ENCODE measurements at regions not wholly inside any gene's neighbourhood (a gene's known extent, or its start where the extent isn't known, plus 50 kb on each side); places are given as distances from the start of the nearest gene placed in this dataset.

DNA sequence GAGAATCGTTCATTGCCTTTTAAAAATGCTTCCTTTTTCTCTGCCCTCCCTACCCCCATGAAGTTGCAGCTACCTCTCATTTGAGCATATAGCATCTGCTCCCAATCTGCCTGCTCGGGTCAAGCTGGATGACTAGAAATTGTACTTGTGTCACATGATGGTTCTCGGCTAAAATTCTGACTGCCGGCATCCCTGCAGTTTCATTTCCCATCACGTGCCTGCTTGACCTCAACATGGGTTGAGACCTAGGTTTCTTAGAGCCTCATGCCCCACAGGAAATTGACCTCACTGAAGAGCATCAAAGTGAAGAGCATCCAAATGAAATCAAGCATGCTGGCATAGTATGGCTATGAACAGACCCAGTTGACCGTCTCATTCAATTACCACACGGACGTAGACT is 581.6 kb upstream of the PSMD7 start:
- no peaks in the 10 kb centered on the region for H3K36me3 ChIP-seq (ENCODE audit: control insufficient read depth in 1 of 2, insufficient read depth in 2 of 2, low read length in 2 of 2)
- H3K27me3 ChIP-seq (ENCODE audit: insufficient read depth, low read length): no peaks in the 10 kb centered on the region
- no peak overlapping the region for H3K4me3 ChIP-seq (ENCODE audit: low read depth, low read length)
- no peak overlapping the region for H2BK5ac ChIP-seq (ENCODE audit: low read depth, low read length, poor library complexity)
- H3K23ac ChIP-seq (ENCODE audit: low read length): no peak overlapping the region
- no CpG with 5 or more reads among the region's 8 CpGs for WGBS (ENCODE audit: extremely low coverage, insufficient coverage, insufficient read length)
- no peaks in the 10 kb centered on the region for H3K4me1 ChIP-seq (ENCODE audit: control insufficient read depth in 1 of 2, insufficient read depth in 2 of 2, low read length in 2 of 2)
- no peaks in the 10 kb centered on the region for H3K79me2 ChIP-seq (ENCODE audit: control insufficient read depth, insufficient read depth, low read length, poor library complexity)
- no peak overlapping the region for H3K14ac ChIP-seq (ENCODE audit: low read length)
- H2BK120ac ChIP-seq (ENCODE audit: insufficient read depth, low read length, poor library complexity): no peak overlapping the region
- H2BK12ac ChIP-seq (ENCODE audit: low read length): no peak overlapping the region
- no peaks in the 10 kb centered on the region for H3K9me3 ChIP-seq (ENCODE audit: insufficient read depth, low read depth, low read length)
- no peak for DNase-seq
- H3K9ac ChIP-seq (ENCODE audit: low read length): no peak overlapping the region
- H3K18ac ChIP-seq (ENCODE audit: low read length): no peak overlapping the region
- H3K79me1 ChIP-seq (ENCODE audit: low read length): no peaks in the 10 kb centered on the region
- no peak overlapping the region for H3K27ac ChIP-seq (ENCODE audit: low read depth, low read length)
- H4K8ac ChIP-seq (ENCODE audit: low read depth, low read length): no peak overlapping the region
- H2AFZ ChIP-seq (ENCODE audit: insufficient read depth, low read length, poor library complexity): no peak overlapping the region
- H4K91ac ChIP-seq (ENCODE audit: low read depth, low read length): no peak overlapping the region
- no peak overlapping the region for H4K12ac ChIP-seq (ENCODE audit: low read depth, low read length)
- no peak overlapping the region for H3K4ac ChIP-seq (ENCODE audit: low read depth, low read length)
- no peak overlapping the region for H3K4me2 ChIP-seq (ENCODE audit: low read length)
- no peak overlapping the region for H2AK5ac ChIP-seq (ENCODE audit: low read length)

DNA sequence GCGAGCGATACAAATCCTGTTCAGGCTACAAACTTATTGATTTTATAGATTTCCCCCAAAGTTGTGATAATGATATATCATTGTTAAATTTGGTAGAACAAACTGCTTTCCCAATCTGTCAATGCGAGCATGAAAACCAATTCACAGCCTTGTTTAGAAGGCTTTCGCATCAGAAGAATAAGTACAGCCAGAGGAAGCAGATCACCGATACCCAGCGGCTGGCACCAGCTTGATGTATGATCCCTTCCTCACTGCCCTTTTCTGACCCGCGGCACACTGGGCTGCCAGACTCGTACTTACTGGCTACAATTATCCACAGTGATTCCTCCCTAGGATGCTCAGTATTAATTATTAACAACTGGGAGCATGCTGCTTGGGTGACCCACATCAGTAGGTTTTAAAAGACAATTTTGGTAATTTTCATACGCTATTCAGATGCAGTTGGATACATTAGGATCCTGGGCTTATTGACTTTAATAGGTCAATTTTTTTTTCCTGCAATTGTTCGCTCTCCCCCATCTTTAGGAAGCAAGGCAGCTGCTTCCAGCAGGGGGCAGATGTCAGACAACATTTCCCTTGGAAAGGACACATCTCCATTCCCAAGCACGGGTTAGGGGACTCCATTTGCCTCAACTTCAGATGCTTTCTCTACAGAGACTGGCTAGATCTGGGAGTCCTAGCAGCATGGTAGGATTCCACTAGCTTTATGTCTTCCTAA is 582.7 kb upstream of the PSMD7 start:
- H3K27ac ChIP-seq (ENCODE audit: low read depth, low read length): no peak overlapping the region
- H3K4ac ChIP-seq (ENCODE audit: low read depth, low read length): no peak overlapping the region
- H4K91ac ChIP-seq (ENCODE audit: low read depth, low read length): no peak overlapping the region
- H4K12ac ChIP-seq (ENCODE audit: low read depth, low read length): no peak overlapping the region
- no peak overlapping the region for H3K4me3 ChIP-seq (ENCODE audit: low read depth, low read length)
- H3K4me2 ChIP-seq (ENCODE audit: low read length): no peak overlapping the region
- no peak overlapping the region for H2BK12ac ChIP-seq (ENCODE audit: low read length)
- no peaks in the 10 kb centered on the region for H3K9me3 ChIP-seq (ENCODE audit: insufficient read depth, low read depth, low read length)
- H2BK120ac ChIP-seq (ENCODE audit: insufficient read depth, low read length, poor library complexity): no peak overlapping the region
- no peaks in the 10 kb centered on the region for H3K79me2 ChIP-seq (ENCODE audit: control insufficient read depth, insufficient read depth, low read length, poor library complexity)
- no peak overlapping the region for H3K23ac ChIP-seq (ENCODE audit: low read length)
- no peak overlapping the region for H4K8ac ChIP-seq (ENCODE audit: low read depth, low read length)
- no peaks in the 10 kb centered on the region for H3K4me1 ChIP-seq (ENCODE audit: control insufficient read depth in 1 of 2, insufficient read depth in 2 of 2, low read length in 2 of 2)
- H3K18ac ChIP-seq (ENCODE audit: low read length): no peak overlapping the region
- no peak overlapping the region for H3K9ac ChIP-seq (ENCODE audit: low read length)
- no peak overlapping the region for H3K14ac ChIP-seq (ENCODE audit: low read length)
- no peaks in the 10 kb centered on the region for H3K79me1 ChIP-seq (ENCODE audit: low read length)
- H3K36me3 ChIP-seq (ENCODE audit: control insufficient read depth in 1 of 2, insufficient read depth in 2 of 2, low read length in 2 of 2): no peaks in the 10 kb centered on the region
- peak; percentile 15 to 60 for DNase-seq
- no peak overlapping the region for H2AK5ac ChIP-seq (ENCODE audit: low read length)
- H2AFZ ChIP-seq (ENCODE audit: insufficient read depth, low read length, poor library complexity): no peak overlapping the region
- H2BK5ac ChIP-seq (ENCODE audit: low read depth, low read length, poor library complexity): no peak overlapping the region
- WGBS (ENCODE audit: extremely low coverage, insufficient coverage, insufficient read length): no CpG with 5 or more reads among the region's 12 CpGs
- H3K27me3 ChIP-seq (ENCODE audit: insufficient read depth, low read length): no peaks in the 10 kb centered on the region

DNA sequence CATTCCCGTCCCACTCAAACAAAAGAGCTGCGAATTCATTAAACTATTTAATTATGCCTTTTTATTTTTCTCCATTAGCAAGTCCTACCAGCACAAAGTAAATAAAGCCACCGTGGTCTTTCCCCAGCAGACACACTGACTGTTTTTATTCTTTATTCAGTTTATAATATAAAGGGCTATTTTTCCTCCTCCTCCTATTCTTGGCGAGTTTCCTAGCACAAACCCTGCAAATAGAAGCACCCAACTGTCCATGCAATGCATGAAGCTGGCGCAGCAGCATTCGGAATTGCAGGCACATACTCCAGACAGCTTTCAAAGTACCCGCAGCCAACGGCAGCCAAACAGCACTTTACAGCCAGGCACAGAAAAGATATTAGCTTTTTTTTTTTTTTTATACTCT is 583.4 kb upstream of the PSMD7 start:
- Histone ChIP-seq H4K12ac (ENCODE audit: low read depth, low read length) (no peak overlapping the region), H3K18ac (ENCODE audit: low read length) (no peak overlapping the region), H3K36me3 (ENCODE audit: control insufficient read depth in 1 of 2, insufficient read depth in 2 of 2, low read length in 2 of 2) (no peaks in the 10 kb centered on the region), H3K9ac (ENCODE audit: low read length) (no peak overlapping the region), H3K4me2 (ENCODE audit: low read length) (no peak overlapping the region), H3K79me1 (ENCODE audit: low read length) (no peaks in the 10 kb centered on the region), H3K4me1 (ENCODE audit: control insufficient read depth in 1 of 2, insufficient read depth in 2 of 2, low read length in 2 of 2) (no peaks in the 10 kb centered on the region), H3K27me3 (ENCODE audit: insufficient read depth, low read length) (no peaks in the 10 kb centered on the region), H2AFZ (ENCODE audit: insufficient read depth, low read length, poor library complexity) (no peak overlapping the region), H3K14ac (ENCODE audit: low read length) (no peak overlapping the region), H4K8ac (ENCODE audit: low read depth, low read length) (no peak overlapping the region), H3K9me3 (ENCODE audit: insufficient read depth, low read depth, low read length) (no peaks in the 10 kb centered on the region), H3K27ac (ENCODE audit: low read depth, low read length) (no peak overlapping the region), H3K4me3 (ENCODE audit: low read depth, low read length) (no peak overlapping the region), H3K79me2 (ENCODE audit: control insufficient read depth, insufficient read depth, low read length, poor library complexity) (no peaks in the 10 kb centered on the region), H2AK5ac (ENCODE audit: low read length) (no peak overlapping the region), H3K23ac (ENCODE audit: low read length) (no peak overlapping the region), H3K4ac (ENCODE audit: low read depth, low read length) (no peak overlapping the region), H2BK12ac (ENCODE audit: low read length) (no peak overlapping the region), H2BK5ac (ENCODE audit: low read depth, low read length, poor library complexity) (no peak overlapping the region), H2BK120ac (ENCODE audit: insufficient read depth, low read length, poor library complexity) (no peak overlapping the region), H4K91ac (ENCODE audit: low read depth, low read length) (no peak overlapping the region)
- no peak for DNase-seq
- WGBS (ENCODE audit: extremely low coverage, insufficient coverage, insufficient read length): no CpG with 5 or more reads among the region's 8 CpGs

DNA sequence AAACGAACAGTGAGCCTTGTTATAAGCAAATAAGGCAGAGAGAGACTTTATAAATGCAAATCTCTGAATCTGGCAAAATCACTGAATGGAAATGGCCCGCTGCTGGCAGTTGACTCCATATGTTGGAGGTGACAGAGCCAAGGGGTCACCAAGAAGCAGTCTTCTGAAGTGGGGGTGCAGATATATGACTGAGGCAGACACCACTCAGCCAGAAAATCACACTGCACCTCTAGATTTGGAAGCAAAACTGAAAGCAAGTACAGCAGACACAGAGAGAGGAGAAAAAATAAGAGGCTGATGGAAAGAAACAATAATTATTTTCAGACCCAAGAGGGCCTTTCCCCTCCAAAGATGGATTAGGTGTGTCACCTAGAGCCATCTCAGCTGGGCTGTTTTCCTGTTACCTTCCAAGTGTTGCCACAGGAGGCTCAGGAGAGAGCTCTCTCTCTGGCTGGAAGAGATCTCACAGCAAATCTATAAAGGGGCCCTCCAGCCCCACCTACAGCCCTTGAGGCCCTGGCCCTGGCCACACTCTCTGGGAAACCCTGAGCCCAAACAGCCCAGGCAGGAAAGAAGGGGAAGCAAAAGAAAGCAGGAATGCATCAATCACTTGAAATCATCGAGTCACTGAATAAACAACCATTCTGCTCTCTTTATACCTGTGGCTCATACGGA is 585.1 kb upstream of the PSMD7 start:
- Histone ChIP-seq H3K79me1 (ENCODE audit: low read length) (no peaks in the 10 kb centered on the region), H3K18ac (ENCODE audit: low read length) (no peak overlapping the region), H3K23ac (ENCODE audit: low read length) (no peak overlapping the region), H4K12ac (ENCODE audit: low read depth, low read length) (no peak overlapping the region), H3K9me3 (ENCODE audit: insufficient read depth, low read depth, low read length) (no peaks in the 10 kb centered on the region), H3K14ac (ENCODE audit: low read length) (no peak overlapping the region), H2AFZ (ENCODE audit: insufficient read depth, low read length, poor library complexity) (no peak overlapping the region), H3K9ac (ENCODE audit: low read length) (no peak overlapping the region), H3K27ac (ENCODE audit: low read depth, low read length) (no peak overlapping the region), H4K91ac (ENCODE audit: low read depth, low read length) (no peak overlapping the region), H2BK5ac (ENCODE audit: low read depth, low read length, poor library complexity) (no peak overlapping the region), H3K36me3 (ENCODE audit: control insufficient read depth in 1 of 2, insufficient read depth in 2 of 2, low read length in 2 of 2) (no peaks in the 10 kb centered on the region), H3K27me3 (ENCODE audit: insufficient read depth, low read length) (no peaks in the 10 kb centered on the region), H3K4me2 (ENCODE audit: low read length) (no peak overlapping the region), H2AK5ac (ENCODE audit: low read length) (no peak overlapping the region), H3K4me3 (ENCODE audit: low read depth, low read length) (no peak overlapping the region), H2BK12ac (ENCODE audit: low read length) (no peak overlapping the region), H3K79me2 (ENCODE audit: control insufficient read depth, insufficient read depth, low read length, poor library complexity) (no peaks in the 10 kb centered on the region), H4K8ac (ENCODE audit: low read depth, low read length) (no peak overlapping the region), H3K4ac (ENCODE audit: low read depth, low read length) (no peak overlapping the region), H2BK120ac (ENCODE audit: insufficient read depth, low read length, poor library complexity) (no peak overlapping the region), H3K4me1 (ENCODE audit: control insufficient read depth in 1 of 2, insufficient read depth in 2 of 2, low read length in 2 of 2) (no peaks in the 10 kb centered on the region)
- no CpG with 5 or more reads among the region's 4 CpGs for WGBS (ENCODE audit: extremely low coverage, insufficient coverage, insufficient read length)
- DNase-seq: no peak
